ENCODE measurements at regions not wholly inside any gene's neighbourhood (a gene's known extent, or its start where the extent isn't known, plus 50 kb on each side); places are given as distances from the start of the nearest gene placed in this dataset.

DNA sequence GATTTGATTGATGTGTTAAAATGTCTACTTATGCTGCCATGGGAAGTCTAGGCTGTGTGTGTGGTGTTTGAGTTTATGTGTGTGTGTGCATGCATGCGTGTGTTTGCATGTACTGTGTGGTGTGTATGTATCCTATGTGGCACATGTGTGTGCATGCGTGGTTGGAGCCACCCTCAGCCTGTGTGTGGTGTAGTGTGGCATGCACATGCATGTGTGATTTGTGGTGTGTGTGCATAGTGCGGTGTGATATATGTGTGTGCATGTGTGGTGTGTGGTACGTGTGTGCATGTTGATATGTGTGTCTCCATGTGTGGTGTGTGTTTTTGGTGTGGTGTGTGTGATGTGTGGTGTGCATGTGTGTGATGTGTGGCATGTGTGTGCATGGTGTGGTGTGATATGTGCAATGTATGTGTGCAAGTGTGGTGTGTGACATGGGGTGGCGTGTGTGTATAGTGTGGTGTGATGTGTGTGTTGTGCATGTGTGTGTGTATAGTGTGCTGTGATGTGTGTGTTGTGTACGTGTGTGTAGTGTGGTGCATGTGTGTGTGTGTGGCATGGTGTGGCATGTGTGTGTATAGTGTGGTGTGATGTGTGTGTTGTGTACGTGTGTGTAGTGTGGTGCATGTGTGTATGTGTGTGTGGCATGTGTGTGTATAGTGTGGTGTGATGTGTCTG lies 66.6 kb upstream of the HDAC4 start:
- TF ChIP-seq, protein P1, sequence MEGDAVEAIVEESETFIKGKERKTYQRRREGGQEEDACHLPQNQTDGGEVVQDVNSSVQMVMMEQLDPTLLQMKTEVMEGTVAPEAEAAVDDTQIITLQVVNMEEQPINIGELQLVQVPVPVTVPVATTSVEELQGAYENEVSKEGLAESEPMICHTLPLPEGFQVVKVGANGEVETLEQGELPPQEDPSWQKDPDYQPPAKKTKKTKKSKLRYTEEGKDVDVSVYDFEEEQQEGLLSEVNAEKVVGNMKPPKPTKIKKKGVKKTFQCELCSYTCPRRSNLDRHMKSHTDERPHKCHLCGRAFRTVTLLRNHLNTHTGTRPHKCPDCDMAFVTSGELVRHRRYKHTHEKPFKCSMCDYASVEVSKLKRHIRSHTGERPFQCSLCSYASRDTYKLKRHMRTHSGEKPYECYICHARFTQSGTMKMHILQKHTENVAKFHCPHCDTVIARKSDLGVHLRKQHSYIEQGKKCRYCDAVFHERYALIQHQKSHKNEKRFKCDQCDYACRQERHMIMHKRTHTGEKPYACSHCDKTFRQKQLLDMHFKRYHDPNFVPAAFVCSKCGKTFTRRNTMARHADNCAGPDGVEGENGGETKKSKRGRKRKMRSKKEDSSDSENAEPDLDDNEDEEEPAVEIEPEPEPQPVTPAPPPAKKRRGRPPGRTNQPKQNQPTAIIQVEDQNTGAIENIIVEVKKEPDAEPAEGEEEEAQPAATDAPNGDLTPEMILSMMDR (IDR thresholded peaks at IDR 0.05; ENCODE audit: low read depth, low read length, missing control alignments): no peak
- in situ Hi-C loops (cut with HindIII; ENCODE audit: low sequenced_read_pairs): no loop called here
- no peak for DNase-seq (ENCODE audit: low read depth)
- H3K4me3 ChIP-seq (ENCODE audit: low read depth, low read length): no peak overlapping the region

DNA sequence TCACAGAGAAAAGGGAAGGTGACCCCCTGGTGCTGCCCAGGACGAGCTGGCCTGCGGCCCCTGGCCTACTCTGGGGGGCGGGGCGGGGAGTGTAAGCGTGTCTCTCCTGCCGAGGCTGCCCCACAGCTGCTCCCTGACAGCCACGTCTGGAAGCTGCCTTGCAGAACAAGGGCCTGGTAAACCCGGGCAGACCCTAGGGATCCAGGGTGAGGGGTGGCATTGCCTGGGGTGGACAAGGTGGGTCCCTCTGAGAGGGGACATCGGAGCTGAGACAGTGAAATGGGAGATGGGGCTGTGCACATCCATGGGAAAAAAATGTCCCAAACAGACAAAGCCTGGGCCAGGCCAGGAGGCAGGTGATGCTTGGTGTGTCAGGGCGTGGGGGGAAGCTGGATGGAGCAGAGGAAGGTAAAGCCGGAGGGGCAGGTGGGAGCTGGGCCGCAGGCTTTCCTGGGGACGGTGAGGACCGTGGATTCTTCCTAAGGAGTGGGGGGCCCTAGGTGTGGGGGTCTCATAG lies 66.0 kb upstream of the HDAC4 start:
- TF ChIP-seq, protein P1 (IDR thresholded peaks at IDR 0.05; ENCODE audit: low read depth, low read length, missing control alignments): no peak
- H3K4me3 ChIP-seq (ENCODE audit: low read depth, low read length): no peak overlapping the region
- in situ Hi-C loops (cut with HindIII; ENCODE audit: low sequenced_read_pairs): no loop called here
- DNase-seq (ENCODE audit: low read depth): no peak

DNA sequence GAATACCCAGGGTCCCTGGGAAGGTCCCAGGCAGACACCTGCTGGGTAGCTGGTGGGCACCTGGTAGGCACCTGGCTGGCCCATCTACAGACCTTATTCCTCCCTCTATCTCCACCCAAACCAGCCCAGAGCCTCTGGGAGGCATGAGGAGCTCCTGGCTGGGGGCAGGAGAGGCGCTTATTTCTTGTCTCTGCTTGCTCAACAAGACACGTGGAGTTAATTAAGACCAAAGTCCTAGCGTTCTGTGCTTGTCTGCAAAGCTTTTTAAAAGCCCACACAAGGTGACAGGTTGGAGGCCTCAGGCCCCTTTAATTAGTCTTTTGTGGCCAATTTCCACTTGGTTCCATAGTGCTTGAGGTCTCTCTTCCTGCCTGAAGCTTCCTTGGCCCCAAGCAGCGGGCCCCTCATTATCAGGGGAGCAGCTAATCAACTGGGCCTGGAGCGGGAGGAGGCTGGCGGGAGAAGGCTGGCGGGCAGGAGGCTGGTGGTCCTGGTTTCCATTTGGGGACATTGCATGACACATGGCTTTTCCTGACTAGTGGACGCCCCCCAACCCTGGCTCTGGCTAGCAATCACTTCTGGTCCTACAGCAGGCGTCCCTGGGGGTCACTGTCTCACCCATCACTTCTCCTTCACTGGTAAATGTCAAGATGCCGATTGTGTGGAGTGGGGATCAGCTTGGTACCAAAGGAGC lies 65.4 kb upstream of the HDAC4 start:
- no peak overlapping the region for H3K4me3 ChIP-seq (ENCODE audit: low read depth, low read length)
- DNase-seq (ENCODE audit: low read depth): no peak
- in situ Hi-C loops (cut with HindIII; ENCODE audit: low sequenced_read_pairs): no loop called here
- TF ChIP-seq, protein P1 (IDR thresholded peaks at IDR 0.05; ENCODE audit: low read depth, low read length, missing control alignments): no peak

DNA sequence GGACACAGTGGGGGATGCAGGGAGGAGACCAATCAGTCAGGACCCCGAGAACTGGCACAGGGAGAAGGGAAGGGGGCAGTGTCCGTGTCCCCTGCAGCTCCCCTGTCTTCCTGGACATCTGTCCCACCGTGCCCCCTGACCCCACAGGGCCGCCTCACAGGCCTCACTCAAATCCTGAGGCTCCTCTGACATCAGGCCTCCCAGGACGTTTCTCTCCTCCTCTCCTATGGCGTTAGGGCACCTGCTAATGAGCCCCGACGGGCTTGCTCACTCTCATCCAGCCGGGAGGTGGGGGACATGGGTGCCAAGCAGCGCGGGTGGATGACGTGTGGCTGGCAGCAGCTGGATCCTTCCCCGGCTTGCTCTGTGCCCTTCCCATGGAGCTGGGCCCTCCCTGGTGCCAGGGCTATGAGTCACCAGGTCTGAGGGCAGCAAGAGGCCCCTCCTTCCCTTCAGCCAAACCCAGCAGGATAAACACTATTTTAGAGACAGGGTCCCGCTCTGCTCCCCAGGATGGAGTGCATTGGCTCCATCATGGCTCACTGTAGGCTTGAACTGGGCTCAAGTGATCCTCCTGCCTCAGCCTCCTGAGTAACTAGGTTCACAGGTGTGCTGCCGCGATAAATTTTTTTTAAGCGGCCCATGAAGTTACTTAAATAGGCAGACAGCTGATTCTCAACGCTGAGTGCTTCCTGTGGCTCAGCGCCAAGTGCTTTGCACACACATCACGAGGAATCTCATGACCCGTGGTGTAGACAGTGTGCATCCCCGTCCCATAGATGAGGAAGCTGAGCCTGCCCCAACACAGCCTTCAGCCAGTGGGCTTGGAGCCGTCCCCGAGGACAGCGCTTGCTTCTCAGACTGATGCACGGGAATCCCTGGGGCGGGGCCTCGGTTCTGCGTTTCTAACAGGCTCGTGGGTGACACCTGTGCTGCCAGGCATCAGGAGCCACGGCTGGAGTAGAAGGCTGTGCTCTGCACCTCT lies 64.5 kb upstream of the HDAC4 start:
- no peak for DNase-seq (ENCODE audit: low read depth)
- H3K4me3 ChIP-seq (ENCODE audit: low read depth, low read length): no peak overlapping the region
- TF ChIP-seq, protein P1 (IDR thresholded peaks at IDR 0.05; ENCODE audit: low read depth, low read length, missing control alignments): no peak
- in situ Hi-C loops (cut with HindIII; ENCODE audit: low sequenced_read_pairs): no loop called here

DNA sequence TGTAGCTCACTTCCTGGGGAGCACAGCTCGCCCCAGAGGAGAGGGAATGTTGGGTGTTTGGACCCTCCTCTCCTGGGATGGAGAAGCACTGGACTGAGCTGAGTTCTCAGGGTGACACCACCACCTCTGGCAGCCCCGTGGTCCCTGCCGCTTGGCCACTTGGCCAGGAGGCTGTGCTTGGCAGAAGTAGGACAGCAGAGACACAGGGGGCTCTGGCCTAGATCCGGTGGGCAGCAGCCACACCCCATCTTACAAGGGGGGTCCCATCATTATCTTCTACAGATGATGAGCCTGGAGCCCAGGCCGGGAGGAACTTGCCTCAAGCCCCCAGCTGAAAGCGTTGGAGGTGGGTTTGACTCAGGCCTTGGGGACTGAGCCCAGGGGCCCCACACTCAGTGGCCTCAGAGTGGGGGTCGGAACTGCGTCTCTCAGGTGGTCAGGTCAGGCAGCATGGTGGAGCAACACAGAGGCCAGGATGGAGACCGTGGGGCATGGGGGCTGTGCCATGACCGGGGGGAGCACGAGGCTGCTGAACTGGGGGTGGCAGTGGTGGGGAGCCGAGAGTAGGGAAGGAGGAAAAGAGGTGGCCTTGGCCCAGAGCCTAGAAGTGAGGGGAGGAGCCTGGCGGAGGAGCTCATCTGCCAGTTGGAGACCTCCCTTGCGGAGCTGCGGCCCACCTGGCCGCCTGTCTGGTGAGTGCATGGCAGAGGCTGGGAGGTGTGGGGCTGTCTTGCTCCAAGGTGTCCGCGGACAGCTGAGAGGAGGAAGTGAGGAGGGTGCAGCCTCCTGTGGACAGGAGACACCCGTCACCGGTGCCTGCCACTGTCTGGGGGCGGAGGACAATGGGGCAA lies 63.6 kb upstream of the HDAC4 start:
- DNase-seq (ENCODE audit: low read depth): no peak
- in situ Hi-C loops (cut with HindIII; ENCODE audit: low sequenced_read_pairs): no loop called here
- TF ChIP-seq, protein P1 (IDR thresholded peaks at IDR 0.05; ENCODE audit: low read depth, low read length, missing control alignments): no peak
- H3K4me3 ChIP-seq (ENCODE audit: low read depth, low read length): no peak overlapping the region
